Brain microvascular endothelial cell (primary cell): ENCODE measurements at regions not wholly inside any gene's neighbourhood (a gene's known extent, or its start where the extent isn't known, plus 50 kb on each side); places are given as distances from the start of the nearest gene placed in this dataset.
A peak's percentile ranks its signal among the peaks of the same experiment; 100 is the strongest.
"Not testable (repeated sequence)": the region's sequence is repeated elsewhere in the genome, so short reads cannot be mapped to it uniquely, and the experiment has no call there.

Experiments
- DNase-seq: peaks from one replicate; pipeline ENCODE4 v3.0.0-alpha.2; 2020
- H3K27ac ChIP-seq: fragments of 250-450 bp; sonication (Bioruptor Pico); 2 replicates; pipeline ENCODE4 v1.5.1; 2020; ENCODE audit warnings: mild to moderate bottlenecking, moderate library complexity
- H3K27me3 ChIP-seq: fragments of 250-450 bp; sonication (Bioruptor Pico); replicated peaks from 2 replicates; pipeline ENCODE4 v1.5.1; 2020; ENCODE audit warnings: mild to moderate bottlenecking
- H3K36me3 ChIP-seq: fragments of 250-450 bp; sonication (Bioruptor Pico); replicated peaks from 2 replicates; pipeline ENCODE4 v1.5.1; 2020; ENCODE audit warnings: mild to moderate bottlenecking
- H3K4me3 ChIP-seq: 2 replicates; pipeline ENCODE4 v1.5.1; 2011; ENCODE audit warnings: low read depth, mild to moderate bottlenecking, control low read depth, low read length, moderate library complexity
- CTCF ChIP-seq: IDR thresholded peaks from 2 replicates; pipeline ENCODE4 v1.5.1; 2011; ENCODE audit warnings: low read depth, mild to moderate bottlenecking, moderate library complexity, low read length, control low read depth, inconsistent platforms; ENCODE audit errors: missing control alignments
- in situ Hi-C: cut with HindIII; loops from 2 replicates; pipeline ENCODE4 v1.10.0; 2017; ENCODE audit warnings: low sequenced_read_pairs, low pct_ligation_motif_present

- Histone ChIP-seq H3K4me3 (no peak overlapping the region), H3K27ac (no peak overlapping the region), H3K36me3 (no peaks in the 10 kb centered on the region), H3K27me3 (no peaks in the 10 kb centered on the region)
- in situ Hi-C loops = no loop called here
- TF ChIP-seq CTCF = no peak
- DNase-seq = no peak
These were observed 553.8 kb downstream of the DTWD2 start for GRCh38 chr5:118434522-118434921.

- DNase-seq = no peak
- in situ Hi-C loops = no loop called here
- no peak overlapping the region for H3K4me3 ChIP-seq
- H3K27ac ChIP-seq = no peak overlapping the region
- H3K36me3 ChIP-seq = no peaks in the 10 kb centered on the region
- no peaks in the 10 kb centered on the region for H3K27me3 ChIP-seq
- no peak for TF ChIP-seq CTCF
These were observed 558.3 kb downstream of the DTWD2 start for GRCh38 chr5:118430076-118430475.

- in situ Hi-C loops = no loop called here
- no peak for DNase-seq
- Histone ChIP-seq H3K27ac (no peak overlapping the region), H3K36me3 (no peaks in the 10 kb centered on the region), H3K27me3 (no peaks in the 10 kb centered on the region), H3K4me3 (no peak overlapping the region)
- no peak for TF ChIP-seq CTCF
These were observed 580.4 kb downstream of the DTWD2 start for GRCh38 chr5:118407958-118408357.

GRCh38 chr5:118405650-118406061 is 582.7 kb downstream of the DTWD2 start:
- in situ Hi-C loops = no loop called here
- H3K36me3 ChIP-seq = no peaks in the 10 kb centered on the region

GRCh38 chr5:118397236-118397635 is 591.1 kb downstream of the DTWD2 start:
- no peak for DNase-seq
- Histone ChIP-seq H3K4me3 (no peak overlapping the region), H3K27ac (no peak overlapping the region), H3K27me3 (no peaks in the 10 kb centered on the region), H3K36me3 (no peaks in the 10 kb centered on the region)
- TF ChIP-seq CTCF = no peak
- in situ Hi-C loops = no loop called here

More at GRCh38 chr5:118405650-118406061, 582.7 kb downstream of the DTWD2 start:
- no peaks in the 10 kb centered on the region for H3K27me3 ChIP-seq
- H3K4me3 ChIP-seq = no peak overlapping the region
- DNase-seq = peak; percentile 0
- no peak for TF ChIP-seq CTCF
- no peak overlapping the region for H3K27ac ChIP-seq

GRCh38 chr5:118392491-118392890 is 595.9 kb downstream of the DTWD2 start:
- Histone ChIP-seq H3K4me3 (no peak overlapping the region), H3K27me3 (no peaks in the 10 kb centered on the region), H3K36me3 (no peaks in the 10 kb centered on the region), H3K27ac (no peak overlapping the region)
- no peak for TF ChIP-seq CTCF
- no peak for DNase-seq
- in situ Hi-C loops = no loop called here

- DNase-seq, H3K27ac ChIP-seq, H3K27me3 ChIP-seq, H3K4me3 ChIP-seq, in situ Hi-C loops, H3K36me3 ChIP-seq: not testable (repeated sequence)
These were observed 605.4 kb downstream of the DTWD2 start for GRCh38 chr5:118382931-118383330.
